ENCODE measurements at regions not wholly inside any gene's neighbourhood (a gene's known extent, or its start where the extent isn't known, plus 50 kb on each side); places are given as distances from the start of the nearest gene placed in this dataset.
"Not testable (repeated sequence)": the region's sequence is repeated elsewhere in the genome, so short reads cannot be mapped to it uniquely, and the experiment has no call there.

DNA sequence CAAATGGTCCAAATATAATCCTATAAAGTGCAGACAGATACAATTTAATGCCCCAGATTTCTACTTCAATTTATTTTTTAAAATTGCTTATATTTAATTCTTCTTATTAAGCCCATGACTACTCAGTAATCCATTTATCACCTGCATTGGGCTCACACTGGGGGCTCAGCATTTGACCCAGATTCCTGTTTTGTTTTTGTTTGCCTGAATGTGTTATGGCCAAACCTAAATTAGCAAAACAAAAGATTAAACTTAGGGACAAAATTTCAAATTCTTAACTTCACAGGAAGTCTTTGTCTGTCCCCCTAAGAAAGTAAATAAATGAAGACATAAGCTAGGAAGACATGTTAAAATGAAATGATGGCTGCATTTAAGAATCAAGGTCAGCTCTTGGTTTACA is 322.3 kb downstream of the RMST start:
- no peak for DNase-seq (ENCODE audit: low read depth in 3 of 3, low spot score in 2 of 3)

DNA sequence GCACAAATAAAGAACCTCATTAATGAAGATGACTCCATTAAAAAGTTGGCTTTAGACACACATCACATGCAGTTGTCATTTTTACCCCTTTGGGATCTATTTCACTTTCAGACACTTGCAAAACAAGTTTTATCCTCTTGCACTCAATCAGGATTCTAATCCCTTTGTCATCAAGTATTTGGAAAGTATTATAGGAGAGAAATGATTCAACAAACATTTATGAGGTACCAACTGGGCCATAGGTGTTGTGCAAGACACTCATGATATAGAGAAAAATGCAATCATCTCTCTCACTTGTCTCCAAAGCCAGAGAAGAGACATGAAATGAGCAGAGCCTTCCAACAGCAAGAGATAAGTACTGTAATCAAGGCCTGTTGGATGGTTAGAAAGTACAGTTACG is 327.7 kb downstream of the RMST start:
- no peak for DNase-seq (ENCODE audit: low read depth in 3 of 3, low spot score in 2 of 3)

DNA sequence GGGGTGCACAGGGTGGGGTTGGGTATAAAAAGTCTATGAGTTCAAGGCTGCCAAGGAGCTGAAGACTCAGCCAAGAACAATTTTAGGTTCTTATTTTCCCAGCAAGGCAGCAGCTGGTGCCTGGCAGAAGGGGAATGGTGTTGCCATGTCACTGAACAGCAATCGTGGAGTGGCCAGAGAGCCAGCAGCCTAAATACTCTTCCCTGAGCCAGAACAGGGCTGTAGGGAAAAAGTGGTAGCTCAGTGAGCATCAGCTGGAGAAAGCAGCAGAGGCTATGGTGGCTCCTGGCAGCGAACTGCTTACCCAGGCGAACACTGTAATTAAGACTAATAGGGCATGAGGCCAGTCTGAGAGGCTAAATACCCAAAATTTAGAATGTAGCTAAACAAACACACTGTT is 334.9 kb downstream of the RMST start:
- DNase-seq (ENCODE audit: low read depth in 3 of 3, low spot score in 2 of 3), result no peak

DNA sequence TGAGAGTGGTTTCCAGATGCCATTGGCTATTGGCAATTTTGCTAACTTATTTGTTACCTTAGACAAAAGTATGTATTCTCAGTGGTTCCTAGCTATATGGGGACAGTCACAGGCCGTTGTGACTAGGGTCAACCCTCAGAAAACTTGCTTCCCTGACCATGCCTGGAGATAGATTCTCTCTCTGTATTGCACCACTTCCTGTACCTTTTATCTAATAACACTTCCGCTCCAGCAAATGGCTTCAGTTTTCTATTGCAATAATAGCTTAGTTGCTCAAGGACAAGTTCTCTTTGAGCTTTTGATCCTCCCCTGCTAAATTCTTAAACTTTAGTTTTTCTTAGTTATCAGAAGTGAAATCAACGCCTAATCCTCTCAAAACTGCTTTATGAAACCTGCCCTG is 338.0 kb downstream of the RMST start:
- no peak for DNase-seq (ENCODE audit: low read depth in 3 of 3, low spot score in 2 of 3)

DNA sequence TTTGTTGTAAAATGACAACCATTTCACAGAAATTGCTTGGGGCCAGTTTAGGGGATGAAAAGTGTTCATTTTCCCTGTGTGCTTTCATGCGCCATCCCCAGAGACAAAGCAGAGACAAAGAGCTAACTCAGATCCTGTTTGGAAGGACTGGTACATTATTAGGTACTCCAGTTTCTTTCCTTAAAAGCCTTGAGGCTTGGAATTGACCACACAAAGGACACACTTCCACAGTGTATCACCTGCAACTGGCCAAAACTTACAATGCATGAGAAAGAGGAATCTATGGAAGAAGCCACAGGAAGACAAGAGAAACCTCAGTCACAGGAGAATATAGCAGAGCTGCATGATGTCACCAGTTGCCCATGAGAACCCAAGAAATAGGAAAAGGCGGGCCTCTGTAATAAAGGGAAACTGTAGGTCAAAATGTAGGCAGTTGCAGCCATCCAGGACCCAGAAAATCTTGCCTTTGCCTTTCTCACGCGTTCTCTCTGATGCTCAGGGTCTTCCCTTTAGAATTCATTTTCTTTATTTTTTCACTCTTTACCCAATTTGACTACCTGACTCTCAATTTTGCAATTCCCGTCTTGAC is 339.0 kb downstream of the RMST start:
- no peak for DNase-seq (ENCODE audit: low read depth in 3 of 3, low spot score in 2 of 3)

DNA sequence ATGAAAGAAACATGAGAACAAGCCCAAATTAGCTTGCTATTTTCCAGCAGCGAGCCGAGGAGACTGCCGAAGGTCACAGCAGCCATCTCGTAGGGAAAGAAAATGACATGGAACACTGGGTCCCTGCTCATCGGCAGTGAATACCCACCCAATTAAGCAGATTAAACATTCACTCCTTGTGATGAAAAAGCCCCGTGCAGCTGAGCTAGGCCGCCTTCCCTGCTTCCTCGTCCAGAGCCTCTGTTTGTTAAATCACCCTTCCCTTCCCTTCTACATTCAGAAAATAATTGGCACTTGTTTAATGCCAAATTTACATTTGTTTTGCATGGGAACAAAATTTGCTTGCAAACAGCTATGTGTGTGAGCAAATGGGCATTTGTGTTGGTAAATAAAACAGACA is 342.5 kb downstream of the RMST start:
- DNase-seq (ENCODE audit: low read depth in 3 of 3, low spot score in 2 of 3), result peak in 1 of 3 donors; percentile 8

DNA sequence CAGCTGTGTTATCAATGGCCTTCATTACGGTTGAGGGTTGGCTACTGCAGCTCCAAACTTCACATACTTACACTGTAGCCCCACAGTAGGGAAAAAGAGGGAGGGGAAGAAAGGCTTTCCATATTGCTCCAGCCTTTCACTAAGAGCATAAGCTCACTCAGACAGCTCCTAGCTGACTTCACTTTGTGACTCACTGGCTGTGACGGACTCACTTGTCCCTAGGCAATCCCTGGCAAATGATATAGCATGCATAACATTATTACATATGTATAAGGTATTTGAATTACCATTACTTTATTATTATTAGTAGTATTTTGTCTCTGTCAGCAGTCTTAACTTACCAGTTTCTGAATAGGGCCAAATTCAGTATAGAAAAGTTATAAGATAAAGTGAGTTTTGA is 350.7 kb downstream of the RMST start:
- no peak for DNase-seq (ENCODE audit: low read depth in 3 of 3, low spot score in 2 of 3)

DNA sequence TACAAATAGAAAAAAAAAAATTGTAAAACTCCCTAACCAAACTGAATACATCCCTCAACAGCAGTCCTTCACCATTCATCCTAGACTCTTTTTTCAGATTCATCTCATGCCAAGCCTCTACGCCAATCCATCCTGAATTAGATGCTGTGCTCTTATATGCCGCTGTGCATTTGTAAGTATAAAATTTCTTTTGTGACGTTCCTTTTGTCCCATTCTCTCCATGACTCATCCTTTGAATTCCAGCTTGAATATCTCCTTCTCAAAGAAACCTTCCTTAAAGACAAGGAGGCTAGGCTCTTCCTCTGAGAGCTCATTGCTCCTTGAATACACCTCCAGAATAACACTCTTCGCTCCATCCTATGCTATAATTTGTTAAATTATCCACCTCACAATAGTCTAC is 359.2 kb downstream of the RMST start:
- DNase-seq (ENCODE audit: low read depth in 3 of 3, low spot score in 2 of 3), result no peak

DNA sequence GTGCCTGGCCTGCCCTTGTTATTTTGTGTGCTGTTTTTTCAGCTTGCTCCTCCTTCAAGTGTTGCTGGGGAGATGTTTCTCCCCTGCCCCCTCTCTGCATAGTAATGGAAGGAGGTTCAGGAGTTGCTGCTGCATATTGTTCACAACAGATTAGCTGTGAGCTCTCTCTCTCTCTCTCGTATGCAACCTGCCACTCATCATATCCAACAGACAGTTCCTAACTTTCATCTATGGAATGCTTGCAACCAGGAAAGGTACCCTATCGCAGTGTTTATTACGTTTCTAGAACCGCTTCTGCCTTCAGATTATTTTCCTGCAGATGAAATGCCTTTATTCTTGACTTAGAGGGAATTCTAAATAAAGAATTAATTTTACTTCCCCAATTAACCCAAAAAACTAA is 372.9 kb downstream of the RMST start:
- no peak for DNase-seq (ENCODE audit: low read depth in 3 of 3, low spot score in 2 of 3)

DNA sequence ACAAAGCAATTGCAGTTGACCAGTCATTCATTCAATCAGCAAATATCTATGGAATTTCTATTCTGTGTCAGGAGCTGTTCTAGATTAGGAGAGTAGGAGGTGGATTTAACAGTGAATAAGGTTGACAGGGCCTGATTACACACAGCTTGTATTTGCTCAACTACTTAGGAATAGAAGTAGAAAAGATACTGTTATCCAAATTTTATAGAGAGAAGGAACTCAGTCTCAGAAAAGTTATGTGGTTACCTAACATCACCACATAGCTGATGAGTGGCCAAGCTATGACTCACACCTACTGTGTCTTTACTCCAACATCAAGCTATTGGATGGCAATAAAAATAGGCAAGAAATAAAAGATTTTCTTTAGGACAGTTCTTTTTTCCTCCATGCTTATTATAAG is 374.8 kb downstream of the RMST start:
- no peak for DNase-seq (ENCODE audit: low read depth in 3 of 3, low spot score in 2 of 3)

DNA sequence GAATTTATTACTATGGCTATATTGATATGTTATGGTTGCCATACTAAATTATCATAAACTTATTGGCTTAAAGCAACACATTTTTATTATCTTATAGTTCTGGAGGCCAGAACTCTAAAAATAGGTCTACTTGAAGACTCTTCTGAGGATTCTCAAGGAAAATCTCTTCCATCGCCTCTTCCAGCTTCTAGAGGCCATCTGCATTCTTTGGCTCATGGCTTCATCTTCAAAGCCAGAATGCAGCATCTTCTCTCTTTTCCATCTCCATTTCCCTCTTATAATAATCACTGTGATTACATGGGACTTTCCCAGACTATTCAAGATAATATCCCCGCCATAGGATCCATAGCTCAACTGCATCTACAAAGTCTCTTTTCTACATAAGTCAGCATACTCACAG is 385.4 kb downstream of the RMST start:
- no peak for DNase-seq (ENCODE audit: low read depth in 3 of 3, low spot score in 2 of 3)

DNA sequence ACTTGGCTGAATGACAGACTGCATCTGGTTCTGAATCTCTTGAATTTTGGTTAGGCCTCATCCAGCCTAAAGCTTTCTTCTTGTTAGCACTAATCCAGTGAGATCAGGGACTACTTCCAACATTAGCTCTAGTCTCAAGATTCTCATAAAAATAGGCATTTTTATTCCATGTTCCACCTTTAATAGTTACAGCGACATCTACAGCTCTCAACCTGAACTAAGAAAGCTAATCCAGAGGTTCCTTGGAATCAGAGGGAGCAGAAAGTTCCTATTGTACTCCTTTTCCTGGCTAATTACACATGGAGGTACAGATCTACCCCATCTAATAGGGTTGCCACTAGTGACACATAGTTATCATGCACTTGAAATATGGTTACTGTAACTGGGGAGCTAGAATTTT is 391.9 kb downstream of the RMST start:
- DNase-seq (ENCODE audit: low read depth in 3 of 3, low spot score in 2 of 3), result no peak

DNA sequence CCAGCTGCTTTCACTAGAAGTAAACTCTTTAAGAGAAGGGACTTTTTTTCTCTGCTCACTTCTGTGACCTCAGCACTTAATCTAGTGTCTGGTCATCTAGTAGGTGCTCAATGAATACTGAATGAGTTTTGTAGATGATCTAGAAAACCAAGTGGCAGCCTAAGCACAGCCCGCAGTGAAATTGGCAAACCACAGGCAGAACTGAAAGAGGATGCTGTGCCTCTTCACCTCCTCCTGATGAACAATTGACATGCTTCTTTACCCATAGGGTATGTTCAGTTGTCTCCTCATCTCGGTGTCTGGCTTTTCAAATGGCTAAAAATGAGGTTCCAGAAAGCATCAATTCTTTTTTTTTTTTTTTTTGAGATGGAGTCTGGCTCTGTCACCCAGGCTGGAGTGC is 399.5 kb downstream of the RMST start:
- DNase-seq (ENCODE audit: low read depth in 3 of 3, low spot score in 2 of 3), result no peak

DNA sequence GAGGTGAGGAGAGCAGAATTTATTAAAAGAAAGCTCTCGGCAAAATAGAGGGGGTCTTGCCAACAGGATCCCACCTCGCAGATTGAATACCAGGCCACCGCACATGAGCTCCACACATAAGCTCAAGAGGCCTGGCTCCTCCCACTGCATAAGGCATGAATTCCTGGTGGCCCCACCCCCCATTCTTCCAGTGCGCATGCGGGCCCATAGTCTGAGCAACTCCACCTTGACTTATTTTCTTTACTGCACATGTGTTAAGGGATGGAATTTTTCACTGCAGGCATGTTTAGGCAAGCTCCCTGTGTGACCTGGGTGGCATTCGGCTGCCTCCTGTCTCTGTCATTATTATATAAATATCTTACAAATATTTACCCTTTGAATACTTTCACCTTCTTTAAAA is 412.5 kb downstream of the RMST start:
- DNase-seq (ENCODE audit: low read depth in 3 of 3, low spot score in 2 of 3), result no peak

DNA sequence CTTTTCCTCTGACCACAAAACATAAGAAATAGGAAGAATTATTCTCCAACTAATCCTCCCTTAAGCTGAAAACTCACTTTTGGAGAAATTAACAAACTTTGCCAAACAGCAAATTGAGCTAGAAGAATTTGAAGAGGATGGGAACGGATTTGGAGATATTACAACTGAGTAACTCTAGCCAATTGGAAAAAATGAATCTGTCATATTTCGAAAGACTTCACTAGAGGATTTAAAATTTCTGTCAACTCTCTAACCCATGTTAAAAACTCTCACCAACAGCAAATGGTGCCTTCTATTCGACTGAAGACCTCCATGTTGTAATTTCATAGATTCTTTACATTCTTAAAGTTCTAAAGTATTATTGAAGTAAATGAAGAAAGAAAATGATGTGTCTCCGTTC is 414.2 kb downstream of the RMST start:
- no peak for DNase-seq (ENCODE audit: low read depth in 3 of 3, low spot score in 2 of 3)

DNA sequence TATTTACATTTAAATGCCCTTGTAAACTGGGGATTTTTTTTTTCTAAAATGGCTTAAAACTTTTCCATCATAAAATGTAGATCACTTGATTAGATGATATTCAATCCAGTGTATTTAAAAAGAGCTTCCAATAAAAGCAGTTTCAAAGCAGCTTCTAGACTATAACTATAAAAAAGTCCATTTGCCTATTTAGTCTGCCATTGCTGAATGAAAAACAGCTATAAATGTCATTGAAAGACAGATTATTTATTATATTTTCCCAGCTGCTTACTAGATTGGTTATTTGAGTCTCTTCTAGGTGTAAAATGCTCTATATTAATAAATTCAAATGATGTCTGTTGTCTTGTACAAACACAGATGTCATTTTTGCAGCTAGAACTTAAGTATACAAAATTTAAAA is 414.8 kb downstream of the RMST start:
- no peak for DNase-seq (ENCODE audit: low read depth in 3 of 3, low spot score in 2 of 3)

DNA sequence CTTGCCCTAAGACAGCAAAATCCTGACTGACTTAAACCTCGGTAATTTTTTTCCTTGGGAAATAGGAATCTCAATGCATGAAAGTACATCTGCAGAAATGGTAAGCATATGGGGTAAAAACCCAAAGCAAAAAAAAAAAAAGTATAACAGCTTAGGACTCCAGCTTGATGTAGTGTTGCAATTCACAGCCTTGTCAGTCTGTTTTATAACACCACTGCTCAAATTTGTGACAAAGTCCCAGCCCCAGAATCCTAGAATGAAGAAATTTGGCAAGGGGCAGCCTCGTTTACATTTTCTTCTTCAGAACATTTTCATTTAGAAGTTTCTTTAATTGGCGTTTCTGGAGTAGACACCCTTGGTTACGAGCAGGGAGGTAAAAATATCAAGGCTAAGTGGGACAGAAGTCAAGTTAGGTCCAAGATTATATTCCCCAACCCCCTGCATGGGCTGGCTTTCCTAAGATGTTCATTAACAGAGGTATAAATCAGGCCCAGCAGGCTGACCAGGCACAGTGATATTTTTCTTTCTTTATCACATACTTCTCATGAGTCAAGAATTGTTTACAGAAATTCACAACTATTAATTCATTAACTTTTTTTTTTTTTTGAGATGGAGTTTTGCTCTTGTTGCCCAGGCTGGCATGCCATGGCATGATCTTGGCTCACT is 424.0 kb downstream of the RMST start:
- DNase-seq (ENCODE audit: low read depth in 3 of 3, low spot score in 2 of 3), result no peak

DNA sequence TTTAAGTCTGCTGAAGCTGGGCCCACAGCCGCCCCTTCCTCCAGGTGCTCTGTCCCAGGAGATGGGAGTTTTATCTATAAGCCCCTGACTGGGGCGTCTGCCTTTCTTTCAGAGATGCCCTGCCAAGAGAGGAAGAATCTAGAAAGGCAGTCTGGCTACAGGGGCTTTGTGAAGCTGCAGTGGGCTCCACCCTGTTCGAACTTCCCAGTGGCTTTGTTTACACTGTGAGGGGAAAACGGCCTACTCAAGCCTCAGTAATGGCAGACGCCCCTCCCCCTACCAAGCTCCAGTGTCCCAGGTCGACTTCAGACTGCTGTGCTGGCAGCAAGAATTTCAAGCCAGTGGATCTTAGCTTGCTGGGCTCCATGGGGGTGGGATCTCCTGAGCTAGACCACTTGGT is 435.3 kb downstream of the RMST start:
- DNase-seq (ENCODE audit: low read depth in 3 of 3, low spot score in 2 of 3), result not testable (repeated sequence)

DNA sequence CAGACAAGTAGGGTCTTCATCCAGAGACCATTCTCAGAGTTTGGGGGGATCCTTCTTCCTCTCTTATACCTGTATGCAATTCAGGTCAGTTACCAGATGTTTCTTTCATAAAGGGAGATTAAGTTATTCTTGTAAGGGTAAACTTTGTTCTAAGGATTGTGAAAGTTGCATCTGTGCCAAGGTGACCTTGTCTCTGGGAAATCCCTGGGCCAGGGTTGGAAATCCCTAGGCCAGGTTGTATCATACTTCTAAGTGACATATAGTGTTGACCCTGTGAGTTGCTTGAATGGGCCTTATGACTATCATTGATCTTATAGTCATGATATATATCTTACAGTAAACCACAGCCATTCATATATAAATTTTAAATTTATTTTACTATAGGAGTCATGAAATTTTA is 436.9 kb downstream of the RMST start:
- DNase-seq (ENCODE audit: low read depth in 3 of 3, low spot score in 2 of 3), result no peak

DNA sequence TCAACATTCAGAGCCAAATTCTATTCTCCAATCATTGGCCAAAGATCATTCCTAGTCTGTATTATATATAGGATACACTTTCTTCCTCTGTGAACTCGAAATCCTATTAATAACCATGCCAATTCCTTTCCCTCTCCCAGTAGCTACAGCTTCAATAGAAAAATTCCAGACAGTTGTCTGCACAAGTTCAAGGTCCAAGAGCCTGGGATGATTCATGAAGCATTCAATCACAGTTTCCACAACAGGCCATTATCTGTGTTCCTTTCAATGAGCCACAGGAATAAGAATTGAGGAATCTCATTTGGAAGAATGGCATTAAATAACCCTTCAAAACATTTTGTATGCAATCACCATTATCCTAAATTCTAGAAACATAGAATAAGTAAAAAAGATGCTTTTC is 437.4 kb downstream of the RMST start:
- DNase-seq (ENCODE audit: low read depth in 3 of 3, low spot score in 2 of 3), result no peak

DNA sequence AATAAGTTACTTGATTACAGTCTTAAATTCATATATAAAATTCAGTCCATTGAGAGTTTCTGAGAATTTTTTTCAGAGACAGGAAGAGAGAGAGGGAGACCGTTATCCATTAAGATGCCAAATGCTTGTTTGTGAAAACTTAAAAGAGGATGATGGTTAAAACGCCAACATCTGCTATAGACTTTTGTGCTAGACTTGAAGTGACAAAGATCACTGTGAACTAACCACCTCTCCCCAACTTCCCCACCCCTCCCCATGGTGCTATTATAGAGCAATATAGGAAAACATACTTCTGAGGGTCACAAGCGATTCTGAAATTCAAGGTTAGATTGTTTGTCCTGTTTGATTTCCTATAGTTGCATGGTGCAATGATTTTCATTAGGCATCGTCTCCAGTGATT is 440.8 kb downstream of the RMST start:
- no peak for DNase-seq (ENCODE audit: low read depth in 3 of 3, low spot score in 2 of 3)

DNA sequence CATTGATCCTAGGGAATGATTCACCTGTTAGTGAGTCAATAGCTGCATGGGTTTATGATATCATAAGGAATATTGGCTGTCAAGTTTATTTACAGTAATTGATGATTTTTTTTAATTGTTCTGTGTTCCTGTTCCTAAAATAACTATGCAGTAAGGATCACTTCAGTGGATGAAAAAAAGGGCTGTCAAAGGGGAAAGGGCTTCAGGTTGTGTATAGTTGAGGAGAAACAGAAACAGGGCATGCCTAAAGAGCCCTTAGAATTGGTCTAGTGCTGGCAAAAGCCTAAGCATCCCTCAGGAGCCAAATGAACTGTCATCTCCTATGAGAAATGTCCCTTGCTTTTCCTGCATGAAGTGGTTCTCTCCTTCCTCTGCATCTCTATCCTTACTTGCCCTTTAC is 444.9 kb downstream of the RMST start:
- no peak for DNase-seq (ENCODE audit: low read depth in 3 of 3, low spot score in 2 of 3)

DNA sequence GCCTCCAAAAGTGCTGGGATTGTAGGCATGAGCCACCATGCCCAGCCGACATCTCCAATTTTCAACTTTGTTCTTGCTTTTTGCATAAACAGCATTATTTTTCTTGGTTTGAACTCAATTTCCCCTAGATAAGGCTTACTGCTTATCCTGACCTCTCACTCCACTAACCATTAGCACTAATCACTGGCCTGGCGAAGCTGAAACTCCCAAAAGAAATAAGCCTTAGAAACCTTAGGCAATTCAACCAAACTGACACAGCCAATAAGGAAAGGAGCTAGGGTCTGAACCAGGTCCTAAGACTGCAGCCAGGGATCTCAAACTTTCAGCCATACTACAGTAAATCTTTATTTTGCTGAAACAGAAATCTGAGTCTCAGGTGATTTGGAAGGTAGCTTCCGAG is 448.0 kb downstream of the RMST start:
- no peak for DNase-seq (ENCODE audit: low read depth in 3 of 3, low spot score in 2 of 3)

All from right renal cortex interstitium (tissue), 3 donors.